ENCODE measurements at regions not wholly inside any gene's neighbourhood (a gene's known extent, or its start where the extent isn't known, plus 50 kb on each side); places are given as distances from the start of the nearest gene placed in this dataset.

DNA sequence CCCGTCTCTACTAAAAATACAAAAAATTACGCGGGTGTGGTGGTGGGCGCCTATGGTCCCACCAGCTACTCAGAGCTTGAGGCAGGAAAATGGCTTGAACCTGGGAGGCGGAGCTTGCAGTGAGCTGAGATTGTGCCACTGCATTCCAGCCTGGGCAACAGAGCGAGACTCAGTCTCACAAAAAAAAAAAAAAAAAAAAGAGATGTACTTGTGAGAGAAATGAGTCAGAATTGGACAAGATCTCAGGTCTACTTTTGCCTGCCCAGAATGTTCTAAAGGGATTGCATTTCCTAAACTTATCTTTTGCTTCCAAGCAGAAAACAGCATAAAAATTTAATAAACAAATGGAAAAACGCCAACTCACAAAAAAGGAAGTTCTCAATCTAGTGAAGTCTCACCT is 167.5 kb downstream of the NR2F2 start:
- H3K4me1 ChIP-seq: no peaks in the 10 kb centered on the region
- H3K27me3 ChIP-seq: no peaks in the 10 kb centered on the region
- DNase-seq: no peak
- H3K9me3 ChIP-seq: no peaks in the 10 kb centered on the region
- intact Hi-C loops (cut with DNase I): no loop called here
- WGBS, 2 donors: 86 to 87% methylated on average over 7 of the region's 7 CpGs
- no peak overlapping the region for H3K4me3 ChIP-seq (replicated peaks in 1 of 3)
- H3K36me3 ChIP-seq: no peaks in the 10 kb centered on the region
- no peak overlapping the region for H3K27ac ChIP-seq
- TF ChIP-seq, protein P1, sequence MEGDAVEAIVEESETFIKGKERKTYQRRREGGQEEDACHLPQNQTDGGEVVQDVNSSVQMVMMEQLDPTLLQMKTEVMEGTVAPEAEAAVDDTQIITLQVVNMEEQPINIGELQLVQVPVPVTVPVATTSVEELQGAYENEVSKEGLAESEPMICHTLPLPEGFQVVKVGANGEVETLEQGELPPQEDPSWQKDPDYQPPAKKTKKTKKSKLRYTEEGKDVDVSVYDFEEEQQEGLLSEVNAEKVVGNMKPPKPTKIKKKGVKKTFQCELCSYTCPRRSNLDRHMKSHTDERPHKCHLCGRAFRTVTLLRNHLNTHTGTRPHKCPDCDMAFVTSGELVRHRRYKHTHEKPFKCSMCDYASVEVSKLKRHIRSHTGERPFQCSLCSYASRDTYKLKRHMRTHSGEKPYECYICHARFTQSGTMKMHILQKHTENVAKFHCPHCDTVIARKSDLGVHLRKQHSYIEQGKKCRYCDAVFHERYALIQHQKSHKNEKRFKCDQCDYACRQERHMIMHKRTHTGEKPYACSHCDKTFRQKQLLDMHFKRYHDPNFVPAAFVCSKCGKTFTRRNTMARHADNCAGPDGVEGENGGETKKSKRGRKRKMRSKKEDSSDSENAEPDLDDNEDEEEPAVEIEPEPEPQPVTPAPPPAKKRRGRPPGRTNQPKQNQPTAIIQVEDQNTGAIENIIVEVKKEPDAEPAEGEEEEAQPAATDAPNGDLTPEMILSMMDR (IDR thresholded peaks at IDR 0.05): no peak
- TF ChIP-seq POLR2A (IDR thresholded peaks at IDR 0.05): no peak

DNA sequence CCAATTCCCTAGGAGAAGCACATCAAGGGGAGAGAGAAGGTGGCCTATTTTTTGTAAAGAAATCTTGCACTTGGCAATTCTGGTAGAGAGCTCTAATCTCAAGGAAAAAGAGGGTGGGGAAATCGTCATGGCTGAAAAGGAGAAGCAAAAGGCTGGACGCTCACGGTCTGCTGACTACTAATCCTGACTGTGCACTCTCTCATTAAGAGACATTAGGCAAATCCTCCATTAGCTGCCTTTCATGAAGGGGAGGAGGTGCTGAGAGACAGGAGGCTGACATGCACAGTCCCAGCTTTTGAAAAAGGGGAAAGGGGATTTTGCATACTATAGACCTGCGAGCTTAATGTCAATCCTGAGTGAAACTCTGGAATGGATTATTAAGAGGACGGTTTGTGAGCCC is 170.0 kb downstream of the NR2F2 start:
- WGBS, 2 donors: 48 to 50% methylated on average over 5 of the region's 5 CpGs
- H3K4me3 ChIP-seq (replicated peaks in 1 of 3): no peak overlapping the region
- no peaks in the 10 kb centered on the region for H3K9me3 ChIP-seq
- TF ChIP-seq POLR2A (IDR thresholded peaks at IDR 0.05): no peak
- TF ChIP-seq, protein P1 (IDR thresholded peaks at IDR 0.05): no peak
- H3K4me1 ChIP-seq: no peaks in the 10 kb centered on the region
- intact Hi-C loops (cut with DNase I): no loop called here
- no peaks in the 10 kb centered on the region for H3K27me3 ChIP-seq
- DNase-seq: no peak
- H3K27ac ChIP-seq: no peak overlapping the region
- no peaks in the 10 kb centered on the region for H3K36me3 ChIP-seq

- H3K27me3 ChIP-seq: no peaks in the 10 kb centered on the region
- H3K36me3 ChIP-seq: no peaks in the 10 kb centered on the region
- no peak for TF ChIP-seq POLR2A (IDR thresholded peaks at IDR 0.05)
- TF ChIP-seq, protein P1 (IDR thresholded peaks at IDR 0.05): no peak
- H3K9me3 ChIP-seq: no peaks in the 10 kb centered on the region
- no peak overlapping the region for H3K27ac ChIP-seq
- DNase-seq: no peak
- H3K4me3 ChIP-seq (replicated peaks in 1 of 3): no peak overlapping the region
- intact Hi-C loops (cut with DNase I): no loop called here
- no peaks in the 10 kb centered on the region for H3K4me1 ChIP-seq
- 91 to 100% methylated on average over 1 of the region's 1 CpG for WGBS, 2 donors
Observed at GRCh38 chr15:96501362-96501761, 170.9 kb downstream of the NR2F2 start.

DNA sequence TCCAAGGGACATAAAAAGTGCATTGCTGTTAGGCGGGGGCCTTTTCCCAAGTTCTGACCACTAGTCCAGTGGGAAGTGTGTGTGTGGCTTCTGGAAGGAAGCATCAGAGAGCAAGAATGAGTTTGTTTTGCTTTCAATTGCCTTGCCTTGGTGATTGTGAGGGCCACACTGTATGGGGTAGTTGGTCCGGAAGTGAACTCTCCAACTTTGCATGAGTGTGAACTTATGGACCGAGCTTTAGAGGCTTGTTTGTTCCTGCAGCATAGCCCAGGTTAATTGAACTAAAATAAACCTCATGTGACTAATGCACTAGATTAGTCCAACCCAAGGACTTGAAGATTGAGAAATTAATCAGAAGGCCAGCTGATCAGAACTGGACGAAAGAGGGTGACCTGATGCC is 171.7 kb downstream of the NR2F2 start:
- no peak for DNase-seq
- WGBS, 2 donors: 80 to 81% methylated on average over 4 of the region's 4 CpGs
- intact Hi-C loops (cut with DNase I): no loop called here
- no peaks in the 10 kb centered on the region for H3K4me1 ChIP-seq
- H3K36me3 ChIP-seq: no peaks in the 10 kb centered on the region
- H3K9me3 ChIP-seq: no peaks in the 10 kb centered on the region
- TF ChIP-seq, protein P1 (IDR thresholded peaks at IDR 0.05): no peak
- TF ChIP-seq POLR2A (IDR thresholded peaks at IDR 0.05): no peak
- no peaks in the 10 kb centered on the region for H3K27me3 ChIP-seq
- H3K27ac ChIP-seq: no peak overlapping the region
- no peak overlapping the region for H3K4me3 ChIP-seq (replicated peaks in 1 of 3)

DNA sequence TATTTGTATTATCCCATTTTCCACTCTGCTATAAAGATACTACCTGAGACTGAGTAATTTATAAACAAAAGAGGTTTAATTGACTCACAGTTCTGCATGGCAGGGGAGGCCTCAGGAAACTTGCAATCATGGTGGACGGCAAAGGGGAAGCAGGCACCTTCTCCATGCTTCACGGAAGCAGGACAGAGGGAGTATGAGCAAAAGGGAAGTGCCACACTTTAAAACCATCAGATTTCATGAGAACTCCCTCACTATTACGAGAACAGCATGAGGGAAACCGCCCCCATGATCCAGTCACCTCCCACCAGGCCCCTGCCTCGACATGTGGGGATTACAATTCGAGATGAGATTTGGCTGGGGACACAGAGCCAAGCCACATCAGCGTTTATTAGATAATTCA is 172.8 kb downstream of the NR2F2 start:
- Histone ChIP-seq H3K9me3 (no peaks in the 10 kb centered on the region), H3K27me3 (no peaks in the 10 kb centered on the region), H3K4me3 (replicated peaks in 1 of 3) (no peak overlapping the region), H3K4me1 (no peaks in the 10 kb centered on the region), H3K36me3 (no peaks in the 10 kb centered on the region), H3K27ac (no peak overlapping the region)
- WGBS, 2 donors: 81 to 88% methylated on average over 7 of the region's 7 CpGs
- no peak for DNase-seq
- intact Hi-C loops (cut with DNase I): no loop called here
- no peak for TF ChIP-seq POLR2A (IDR thresholded peaks at IDR 0.05)
- TF ChIP-seq, protein P1 (IDR thresholded peaks at IDR 0.05): no peak

Measured in thyroid gland (tissue), 4 donors.